GM19438 (cell line): ENCODE measurements at regions not wholly inside any gene's neighbourhood (a gene's known extent, or its start where the extent isn't known, plus 50 kb on each side); places are given as distances from the start of the nearest gene placed in this dataset.

Source experiments
- ATAC-seq: cut with Tn5 transposase; IDR thresholded peaks from one replicate; pipeline ENCODE4 v1.9.1; 2021; ENCODE audit warnings: low read depth; ENCODE audit not compliant: unreplicated experiment

DNA sequence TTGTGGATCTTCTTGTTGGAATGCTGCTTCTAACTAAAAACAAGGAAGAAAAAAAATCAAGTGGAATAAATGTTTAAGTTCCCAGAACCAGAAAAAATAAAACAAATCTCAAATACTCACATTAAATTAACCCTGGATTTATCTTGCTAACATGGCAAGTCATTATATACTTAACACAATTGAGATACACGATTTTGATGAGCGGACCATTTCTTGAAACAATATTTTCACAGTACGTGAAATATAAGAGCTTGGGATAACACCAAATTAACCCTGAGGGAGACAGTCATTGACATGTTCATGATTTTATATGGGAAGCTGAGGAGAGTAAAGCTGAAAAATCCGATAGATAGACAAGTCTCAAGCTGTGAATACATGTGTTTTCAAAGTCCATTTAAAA is 128.6 kb downstream of the PTCSC3 start:
- no peak for ATAC-seq

DNA sequence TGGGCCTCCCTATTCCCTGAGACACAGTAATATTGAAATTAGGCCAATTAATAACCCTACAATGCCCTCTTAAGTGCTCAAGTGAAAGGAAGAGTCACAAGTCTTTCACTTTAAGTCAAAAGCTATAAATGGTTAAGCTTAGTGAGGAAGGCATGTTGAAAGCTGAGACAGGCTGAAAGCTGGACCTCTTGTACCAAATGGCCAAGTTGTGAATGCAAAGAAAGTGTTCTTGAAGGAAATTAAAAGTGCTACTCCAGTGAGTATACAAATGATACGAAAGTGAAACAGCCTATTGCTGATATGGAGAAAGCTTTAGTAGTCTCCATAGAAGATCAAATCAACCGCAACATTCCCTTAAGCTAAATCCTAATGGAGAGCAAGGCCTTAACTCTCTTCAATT is 140.8 kb downstream of the PTCSC3 start:
- no peak for ATAC-seq

DNA sequence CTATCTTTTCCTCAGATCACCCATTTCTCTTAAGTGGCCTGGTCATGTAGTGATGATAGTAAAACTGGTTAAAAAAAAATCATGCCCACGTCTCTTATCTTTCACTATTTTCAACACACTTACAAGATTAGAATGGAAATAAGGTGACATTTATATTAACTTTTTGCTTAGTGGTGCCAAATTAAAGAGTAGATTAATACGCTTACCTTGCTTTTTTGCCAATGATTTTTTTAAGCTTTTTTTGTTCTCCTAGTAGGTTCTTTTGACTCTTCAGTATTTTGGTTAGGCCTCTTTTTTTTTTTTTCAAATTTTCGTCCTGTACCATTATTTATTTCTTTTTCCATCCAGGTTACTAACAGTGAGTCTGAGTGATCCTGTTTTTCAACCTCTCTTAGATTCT is 147.9 kb downstream of the PTCSC3 start:
- ATAC-seq, result no peak

DNA sequence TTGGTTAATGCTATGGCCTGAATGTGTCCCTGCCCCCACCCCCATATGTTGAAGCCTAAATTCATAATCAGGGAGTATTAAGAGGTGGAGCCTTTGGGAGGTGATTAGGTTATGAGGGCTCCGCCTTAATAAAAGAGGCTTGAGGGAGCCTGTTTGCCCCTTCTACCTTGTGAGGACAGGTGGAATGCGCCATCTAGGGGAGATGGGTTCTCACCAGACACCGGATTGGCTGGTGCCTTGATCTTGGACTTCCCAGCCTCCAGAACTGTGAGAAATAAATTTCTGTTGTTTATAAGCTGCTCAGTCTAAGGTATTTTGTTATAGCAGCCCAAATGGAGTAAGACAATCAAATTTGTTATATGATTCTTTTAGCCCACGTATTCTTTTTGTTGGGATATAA is 148.3 kb downstream of the PTCSC3 start:
- no peak for ATAC-seq

GRCh38 chr14:36027354-36027753 is 149.2 kb downstream of the PTCSC3 start:
- no peak for ATAC-seq

DNA sequence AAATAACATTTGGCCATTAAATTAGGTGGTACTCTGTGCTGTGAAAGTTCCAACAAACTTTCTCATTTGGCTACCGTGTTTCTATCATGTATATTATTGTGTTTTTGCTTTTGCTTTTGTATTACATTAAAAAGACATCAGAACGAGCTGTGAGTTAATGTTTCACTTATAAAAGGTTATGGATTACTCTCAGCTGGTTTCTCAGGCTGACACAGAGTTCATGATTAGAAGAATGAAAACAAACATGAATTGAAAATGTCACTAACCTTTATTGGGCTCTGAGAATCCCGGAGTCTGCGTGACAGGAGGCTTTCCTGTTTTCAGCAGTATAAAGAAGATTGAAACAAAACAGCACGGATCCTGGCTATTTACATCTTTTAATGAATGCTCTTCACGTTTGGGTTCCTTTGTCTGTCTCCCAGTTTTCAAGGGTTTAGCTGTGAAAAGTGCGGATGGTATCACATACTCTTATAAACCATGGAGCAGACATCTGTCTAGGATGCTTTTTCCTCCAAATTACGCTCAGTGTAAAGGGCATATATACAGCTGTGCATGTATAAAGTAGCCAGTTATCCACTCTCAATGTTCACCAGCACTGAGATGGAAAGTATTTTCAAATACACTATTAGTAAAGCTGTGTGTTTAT is 153.6 kb downstream of the PTCSC3 start:
- no peak for ATAC-seq

- no peak for ATAC-seq
Observed at GRCh38 chr14:36021591-36022320, 154.8 kb downstream of the PTCSC3 start.

GRCh38 chr14:36021030-36021422 is 155.5 kb downstream of the PTCSC3 start:
- no peak for ATAC-seq

DNA sequence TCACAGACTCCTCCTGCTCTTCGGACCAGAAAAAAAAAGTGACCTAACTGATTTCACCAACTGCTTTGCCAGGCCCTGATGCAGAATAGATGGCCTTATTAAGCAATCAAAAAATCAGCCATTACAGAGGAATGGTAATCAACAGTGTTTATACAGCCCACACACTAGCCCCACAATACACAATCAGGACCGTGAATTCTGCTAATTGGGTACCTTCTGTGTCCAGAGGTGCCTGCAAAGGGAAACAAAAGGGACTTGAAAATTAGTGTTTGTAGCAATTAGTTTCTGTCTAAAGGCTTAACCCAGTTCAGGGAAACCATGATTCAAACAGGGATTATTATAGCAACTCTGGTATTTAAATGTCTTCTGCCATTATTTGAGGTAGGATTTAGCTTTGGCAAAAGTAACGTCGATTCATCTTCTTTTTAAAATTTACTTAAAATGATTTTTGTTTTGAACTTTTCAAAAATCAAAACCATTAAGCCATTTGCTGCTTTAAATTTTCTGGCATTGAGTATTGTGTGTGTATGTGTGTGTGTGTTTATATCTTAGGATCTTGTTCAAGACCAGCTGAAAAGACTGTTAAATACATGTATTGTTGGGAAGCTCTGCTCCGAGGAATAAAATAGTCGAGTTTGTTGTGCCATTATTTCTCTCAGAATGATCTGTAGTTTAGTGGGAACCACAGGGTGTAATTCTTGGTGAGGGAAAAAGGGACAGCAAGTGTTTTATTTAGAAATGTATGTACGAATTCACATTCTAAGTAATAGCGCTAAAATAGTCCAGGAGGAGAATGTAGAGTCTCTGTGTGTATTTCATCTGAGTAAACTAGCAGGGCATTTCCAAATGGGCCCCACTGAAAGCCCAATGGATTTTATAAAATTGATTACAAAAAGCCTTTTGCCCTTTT is 156.1 kb downstream of the PTCSC3 start:
- ATAC-seq, result no peak

DNA sequence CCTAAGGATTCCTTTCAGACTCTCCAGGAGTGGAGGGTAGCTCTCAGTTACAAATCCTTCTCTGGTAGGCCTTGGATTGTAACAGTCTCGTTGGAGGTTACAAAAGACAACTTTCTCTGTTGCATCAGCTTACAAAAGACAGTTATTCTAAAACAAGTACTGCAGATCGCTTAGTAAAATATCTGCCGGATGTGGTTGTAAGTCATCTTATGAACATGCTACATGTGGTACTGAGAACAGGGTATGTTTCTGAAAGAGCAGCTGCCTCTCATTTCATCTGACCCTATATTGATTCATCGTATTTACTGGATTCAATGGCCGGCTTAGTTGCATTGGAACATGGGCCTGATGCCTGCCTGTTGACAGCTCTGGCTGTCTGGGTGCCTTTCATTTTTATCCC is 157.4 kb downstream of the PTCSC3 start:
- ATAC-seq, result no peak

GRCh38 chr14:36014236-36014635 is 162.3 kb downstream of the PTCSC3 start:
- ATAC-seq, result no peak

GRCh38 chr14:36013483-36013882 is 163.0 kb downstream of the PTCSC3 start:
- ATAC-seq, result no peak

- no peak for ATAC-seq
Observed at GRCh38 chr14:36012621-36013020, 163.9 kb downstream of the PTCSC3 start.

- ATAC-seq, result no peak
Observed at GRCh38 chr14:36009643-36010042, 166.9 kb downstream of the PTCSC3 start.

- ATAC-seq, result no peak
Observed at GRCh38 chr14:36006623-36007022, 169.9 kb downstream of the PTCSC3 start.

- no peak for ATAC-seq
Observed at GRCh38 chr14:36005670-36006069, 170.9 kb downstream of the PTCSC3 start.

GRCh38 chr14:36001936-36002335 is 174.6 kb downstream of the PTCSC3 start:
- no peak for ATAC-seq

- no peak for ATAC-seq
Observed at GRCh38 chr14:35999294-35999693, 173.2 kb downstream of the BRMS1L start.

DNA sequence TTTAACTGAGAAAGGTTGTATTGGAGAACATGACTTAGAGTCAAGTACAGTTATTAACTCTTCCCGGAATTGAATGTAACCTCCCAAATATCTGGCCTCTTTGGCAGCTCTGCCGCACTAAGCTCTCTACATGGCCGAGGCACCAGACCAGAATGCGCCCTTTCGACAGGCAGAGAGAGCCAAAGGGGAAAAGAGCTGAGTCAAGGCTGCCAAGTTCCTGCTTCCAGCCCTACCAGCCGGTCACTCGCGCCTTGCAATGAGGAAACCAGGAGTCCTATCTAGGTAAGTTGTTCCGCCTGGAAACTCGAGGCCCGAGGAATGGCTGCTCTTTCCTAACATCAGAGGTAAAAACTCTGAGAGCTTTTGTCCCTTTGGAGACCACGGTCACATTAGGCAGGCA is 172.2 kb downstream of the BRMS1L start:
- no peak for ATAC-seq

GRCh38 chr14:35993684-35993960 is 167.5 kb downstream of the BRMS1L start:
- no peak for ATAC-seq

GRCh38 chr14:35992816-35993683 is 166.9 kb downstream of the BRMS1L start:
- ATAC-seq, result no peak
